ENCODE measurements at regions not wholly inside any gene's neighbourhood (a gene's known extent, or its start where the extent isn't known, plus 50 kb on each side); places are given as distances from the start of the nearest gene placed in this dataset.

DNA sequence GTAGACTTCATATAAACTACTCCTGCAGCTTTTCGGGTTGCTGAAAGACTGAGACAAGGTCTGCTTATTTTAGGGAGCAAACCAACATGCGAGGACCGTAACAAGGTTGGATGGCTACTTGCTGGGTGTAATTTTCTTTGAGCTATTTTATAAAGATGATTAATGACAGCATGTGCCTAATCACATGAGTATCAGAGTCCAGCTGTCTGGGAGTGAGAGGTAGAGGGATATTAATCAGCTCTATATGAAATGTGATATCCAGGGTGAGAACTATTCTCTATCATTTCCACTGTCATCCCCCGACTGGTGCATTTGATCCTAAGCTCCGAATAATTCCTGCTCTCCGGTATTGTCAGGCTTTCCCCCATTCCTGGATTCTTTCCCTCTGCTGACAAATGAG lies 193.8 kb upstream of the HMHB1 start:
- H3K36me3 ChIP-seq (ENCODE audit: insufficient read depth, low read length, poor library complexity, severe bottlenecking): no peaks in the 10 kb centered on the region
- H3K4me3 ChIP-seq (ENCODE audit: low read depth, low read length, poor library complexity, severe bottlenecking): no peak overlapping the region
- no peak overlapping the region for H3K27ac ChIP-seq (ENCODE audit: low read depth, low read length, poor library complexity, severe bottlenecking)
- CTCF ChIA-PET: no interaction called here
- H3K9me3 ChIP-seq (ENCODE audit: low read depth, low read length, poor library complexity, severe bottlenecking): no peaks in the 10 kb centered on the region
- no TSS peak for BruUV-seq (replicated peaks)
- no peaks in the 10 kb centered on the region for H3K4me1 ChIP-seq (ENCODE audit: insufficient read depth, low read length, poor library complexity, severe bottlenecking)
- no peak for DNase-seq (ENCODE audit: low spot score)
- no peak for TF ChIP-seq EZH2 (IDR thresholded peaks at IDR 0.05; ENCODE audit: borderline replicate concordance, low read depth, low read length, poor library complexity, severe bottlenecking)
- TF ChIP-seq, protein P1, sequence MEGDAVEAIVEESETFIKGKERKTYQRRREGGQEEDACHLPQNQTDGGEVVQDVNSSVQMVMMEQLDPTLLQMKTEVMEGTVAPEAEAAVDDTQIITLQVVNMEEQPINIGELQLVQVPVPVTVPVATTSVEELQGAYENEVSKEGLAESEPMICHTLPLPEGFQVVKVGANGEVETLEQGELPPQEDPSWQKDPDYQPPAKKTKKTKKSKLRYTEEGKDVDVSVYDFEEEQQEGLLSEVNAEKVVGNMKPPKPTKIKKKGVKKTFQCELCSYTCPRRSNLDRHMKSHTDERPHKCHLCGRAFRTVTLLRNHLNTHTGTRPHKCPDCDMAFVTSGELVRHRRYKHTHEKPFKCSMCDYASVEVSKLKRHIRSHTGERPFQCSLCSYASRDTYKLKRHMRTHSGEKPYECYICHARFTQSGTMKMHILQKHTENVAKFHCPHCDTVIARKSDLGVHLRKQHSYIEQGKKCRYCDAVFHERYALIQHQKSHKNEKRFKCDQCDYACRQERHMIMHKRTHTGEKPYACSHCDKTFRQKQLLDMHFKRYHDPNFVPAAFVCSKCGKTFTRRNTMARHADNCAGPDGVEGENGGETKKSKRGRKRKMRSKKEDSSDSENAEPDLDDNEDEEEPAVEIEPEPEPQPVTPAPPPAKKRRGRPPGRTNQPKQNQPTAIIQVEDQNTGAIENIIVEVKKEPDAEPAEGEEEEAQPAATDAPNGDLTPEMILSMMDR (conservative IDR thresholded peaks at IDR 0.05; ENCODE audit: low read depth, low read length): no peak
- H3K27me3 ChIP-seq (replicated peaks; ENCODE audit: insufficient read depth, low read depth, low read length, poor library complexity): no peaks in the 10 kb centered on the region
- intact Hi-C loops (cut with micrococcal nuclease; ENCODE audit: unreplicated experiment): no loop called here
- POLR2A ChIA-PET (ENCODE audit: low non-redundant PET): no interaction called here

DNA sequence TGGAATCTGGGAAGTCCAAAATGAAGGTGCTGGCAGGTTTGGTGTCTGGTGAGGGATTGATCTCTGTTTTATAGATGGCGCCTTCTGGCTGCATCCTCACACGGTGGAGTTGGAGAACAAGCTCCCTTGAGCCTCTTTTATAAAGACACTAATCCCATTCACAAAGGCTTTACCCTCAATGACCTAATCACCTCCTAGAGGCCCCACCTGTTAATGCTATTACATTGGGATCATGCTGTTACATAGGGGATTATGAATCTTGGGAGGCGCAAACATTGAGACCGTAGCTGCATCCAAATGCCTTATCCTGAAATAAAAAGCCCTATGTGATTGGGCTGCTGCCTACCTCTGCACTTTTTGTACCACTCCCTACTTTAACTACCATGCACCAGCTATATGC lies 197.1 kb upstream of the HMHB1 start:
- CTCF ChIA-PET: no interaction called here
- H3K9me3 ChIP-seq (ENCODE audit: low read depth, low read length, poor library complexity, severe bottlenecking): no peaks in the 10 kb centered on the region
- intact Hi-C loops (cut with micrococcal nuclease; ENCODE audit: unreplicated experiment): no loop called here
- no peak for TF ChIP-seq EZH2 (IDR thresholded peaks at IDR 0.05; ENCODE audit: borderline replicate concordance, low read depth, low read length, poor library complexity, severe bottlenecking)
- TF ChIP-seq, protein P1 (conservative IDR thresholded peaks at IDR 0.05; ENCODE audit: low read depth, low read length): no peak
- H3K36me3 ChIP-seq (ENCODE audit: insufficient read depth, low read length, poor library complexity, severe bottlenecking): no peaks in the 10 kb centered on the region
- no peak overlapping the region for H3K4me3 ChIP-seq (ENCODE audit: low read depth, low read length, poor library complexity, severe bottlenecking)
- H3K4me1 ChIP-seq (ENCODE audit: insufficient read depth, low read length, poor library complexity, severe bottlenecking): no peaks in the 10 kb centered on the region
- no peaks in the 10 kb centered on the region for H3K27me3 ChIP-seq (replicated peaks; ENCODE audit: insufficient read depth, low read depth, low read length, poor library complexity)
- DNase-seq (ENCODE audit: low spot score): no peak
- BruUV-seq (replicated peaks): no TSS peak
- H3K27ac ChIP-seq (ENCODE audit: low read depth, low read length, poor library complexity, severe bottlenecking): no peak overlapping the region
- POLR2A ChIA-PET (ENCODE audit: low non-redundant PET): no interaction called here

DNA sequence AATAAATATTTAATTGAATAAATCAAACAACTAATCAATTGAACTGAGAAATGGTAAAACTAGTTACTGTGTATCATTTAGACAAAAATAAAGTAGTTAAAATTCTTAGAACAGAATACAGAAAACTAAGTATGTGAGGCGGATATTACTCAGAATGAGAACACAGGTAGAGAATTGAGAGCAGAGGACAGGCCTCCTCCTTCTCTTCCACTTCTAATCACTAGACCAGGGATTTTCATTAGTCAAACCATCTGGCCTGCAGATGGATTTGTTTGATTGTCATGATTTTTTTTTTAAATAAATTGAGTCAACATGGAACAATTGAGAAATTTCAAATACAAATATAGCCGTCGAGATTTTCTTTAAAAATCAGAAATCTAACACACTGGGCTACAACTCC lies 198.6 kb upstream of the HMHB1 start:
- Histone ChIP-seq H3K4me3 (ENCODE audit: low read depth, low read length, poor library complexity, severe bottlenecking) (no peak overlapping the region), H3K4me1 (ENCODE audit: insufficient read depth, low read length, poor library complexity, severe bottlenecking) (no peaks in the 10 kb centered on the region), H3K27ac (ENCODE audit: low read depth, low read length, poor library complexity, severe bottlenecking) (no peak overlapping the region), H3K9me3 (ENCODE audit: low read depth, low read length, poor library complexity, severe bottlenecking) (no peaks in the 10 kb centered on the region), H3K27me3 (replicated peaks; ENCODE audit: insufficient read depth, low read depth, low read length, poor library complexity) (no peaks in the 10 kb centered on the region), H3K36me3 (ENCODE audit: insufficient read depth, low read length, poor library complexity, severe bottlenecking) (no peaks in the 10 kb centered on the region)
- no peak for DNase-seq (ENCODE audit: low spot score)
- POLR2A ChIA-PET (ENCODE audit: low non-redundant PET): no interaction called here
- CTCF ChIA-PET: no interaction called here
- TF ChIP-seq EZH2 (IDR thresholded peaks at IDR 0.05; ENCODE audit: borderline replicate concordance, low read depth, low read length, poor library complexity, severe bottlenecking): no peak
- TF ChIP-seq, protein P1 (conservative IDR thresholded peaks at IDR 0.05; ENCODE audit: low read depth, low read length): no peak
- no TSS peak for BruUV-seq (replicated peaks)
- intact Hi-C loops (cut with micrococcal nuclease; ENCODE audit: unreplicated experiment): no loop called here
